ENCODE measurements at regions not wholly inside any gene's neighbourhood (a gene's known extent, or its start where the extent isn't known, plus 50 kb on each side); places are given as distances from the start of the nearest gene placed in this dataset.
"Not testable (repeated sequence)": the region's sequence is repeated elsewhere in the genome, so short reads cannot be mapped to it uniquely, and the experiment has no call there.

DNA sequence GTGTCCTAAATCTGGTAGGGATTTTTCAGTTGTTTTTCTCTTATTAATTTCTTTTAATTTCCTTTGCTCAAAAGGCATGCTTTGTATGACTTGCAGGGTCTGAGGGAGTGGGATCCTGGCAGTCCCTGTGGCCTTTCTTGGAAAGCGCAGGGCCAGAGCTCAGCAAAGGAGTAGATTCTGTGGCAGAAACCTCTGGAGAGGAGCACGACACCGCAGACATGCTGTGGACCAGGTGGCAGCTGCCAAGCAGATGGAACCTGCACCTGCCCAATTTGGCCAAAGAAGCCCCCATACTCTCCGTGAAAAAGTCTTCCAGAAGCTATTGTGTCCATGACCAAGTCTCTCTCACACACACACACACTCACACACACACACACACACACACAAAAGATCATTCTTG, 78.9 kb upstream of the FGF3 start:
- DNase-seq (ENCODE audit: low read depth in 2 of 2): no peak
- Histone ChIP-seq H4K20me1 (ENCODE audit: control insufficient read depth, extremely low read depth, insufficient read depth, low read length) (no peaks in the 10 kb centered on the region), H3K4me1 (ENCODE audit: control insufficient read depth, extremely low read depth, insufficient read depth, low read length) (no peaks in the 10 kb centered on the region), H3K9me3 (ENCODE audit: control insufficient read depth, insufficient read depth, low read depth, low read length) (no peaks in the 10 kb centered on the region), H3K4me3 (replicated peaks in 1 of 4; ENCODE audit: control extremely low read depth in 1 of 4, insufficient read depth in 1 of 4, low read depth in 3 of 4, low read length in 4 of 4) (no peak overlapping the region), H3K36me3 (ENCODE audit: control insufficient read depth, insufficient read depth, low read length) (no peaks in the 10 kb centered on the region), H3K27ac (ENCODE audit: insufficient read depth, low read length) (no peak overlapping the region), H2AFZ (ENCODE audit: low read length) (no peak overlapping the region), H3K79me2 (ENCODE audit: control insufficient read depth, insufficient read depth, low read length) (no peaks in the 10 kb centered on the region), H3K27me3 (ENCODE audit: control insufficient read depth, insufficient read depth, low read length) (peaks cover under 1% of the 10 kb centered on the region), H3K4me2 (ENCODE audit: extremely low read depth, insufficient read depth, low read length) (no peak overlapping the region), H3K9ac (ENCODE audit: insufficient read depth, low read length) (no peak overlapping the region)
- TF ChIP-seq EZH2 (IDR thresholded peaks at IDR 0.05; ENCODE audit: low read length, missing control alignments): no peak
- TF ChIP-seq, protein P1, sequence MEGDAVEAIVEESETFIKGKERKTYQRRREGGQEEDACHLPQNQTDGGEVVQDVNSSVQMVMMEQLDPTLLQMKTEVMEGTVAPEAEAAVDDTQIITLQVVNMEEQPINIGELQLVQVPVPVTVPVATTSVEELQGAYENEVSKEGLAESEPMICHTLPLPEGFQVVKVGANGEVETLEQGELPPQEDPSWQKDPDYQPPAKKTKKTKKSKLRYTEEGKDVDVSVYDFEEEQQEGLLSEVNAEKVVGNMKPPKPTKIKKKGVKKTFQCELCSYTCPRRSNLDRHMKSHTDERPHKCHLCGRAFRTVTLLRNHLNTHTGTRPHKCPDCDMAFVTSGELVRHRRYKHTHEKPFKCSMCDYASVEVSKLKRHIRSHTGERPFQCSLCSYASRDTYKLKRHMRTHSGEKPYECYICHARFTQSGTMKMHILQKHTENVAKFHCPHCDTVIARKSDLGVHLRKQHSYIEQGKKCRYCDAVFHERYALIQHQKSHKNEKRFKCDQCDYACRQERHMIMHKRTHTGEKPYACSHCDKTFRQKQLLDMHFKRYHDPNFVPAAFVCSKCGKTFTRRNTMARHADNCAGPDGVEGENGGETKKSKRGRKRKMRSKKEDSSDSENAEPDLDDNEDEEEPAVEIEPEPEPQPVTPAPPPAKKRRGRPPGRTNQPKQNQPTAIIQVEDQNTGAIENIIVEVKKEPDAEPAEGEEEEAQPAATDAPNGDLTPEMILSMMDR (conservative IDR thresholded peaks at IDR 0.05 in 1 of 2, IDR thresholded peaks at IDR 0.05 in 1 of 2; ENCODE audit: low read depth in 1 of 2, low read length in 2 of 2): no peak

DNA sequence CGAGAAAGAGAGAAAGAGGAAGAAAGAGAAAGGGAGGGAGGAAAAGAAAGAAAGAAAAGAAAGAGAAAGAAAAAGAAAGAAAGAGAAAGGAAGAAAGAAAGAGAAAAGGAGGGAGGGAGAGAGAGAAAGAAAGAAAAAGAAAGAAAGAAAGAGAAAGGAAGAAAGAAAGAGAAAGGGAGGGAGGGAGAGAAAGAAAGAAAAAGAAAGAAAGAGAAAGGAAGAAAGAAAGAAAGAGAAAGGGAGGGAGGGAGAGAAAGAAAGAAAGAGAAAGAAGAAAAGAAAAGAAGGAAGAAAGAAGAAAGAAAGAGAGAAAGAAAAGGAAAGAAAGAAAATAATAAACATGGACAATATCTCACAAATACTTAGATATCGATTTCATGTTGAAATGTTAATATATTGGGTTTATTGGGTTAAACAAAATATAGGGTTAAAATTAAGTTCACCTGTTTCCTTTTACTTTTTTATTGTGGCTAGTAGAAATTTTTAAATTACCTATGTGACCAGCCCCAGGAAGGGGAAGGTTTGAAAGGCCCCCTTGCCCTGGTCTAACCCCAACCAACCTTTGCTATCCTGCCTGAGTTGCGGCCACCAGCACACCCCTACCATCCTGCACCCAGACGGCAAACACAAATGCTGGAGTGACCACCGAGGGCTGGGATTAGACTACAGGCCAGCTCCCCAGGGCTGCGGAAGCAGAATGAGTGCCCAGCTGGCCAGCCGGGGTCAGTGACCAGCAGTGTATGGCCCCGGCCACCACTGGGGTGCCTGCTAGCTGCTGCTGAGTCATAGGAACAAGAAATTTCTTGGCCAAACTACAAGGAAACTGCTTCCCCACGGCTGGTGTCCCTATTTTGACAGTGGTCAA, 81.0 kb upstream of the FGF3 start:
- Histone ChIP-seq H3K36me3 (ENCODE audit: control insufficient read depth, insufficient read depth, low read length) (no peaks in the 10 kb centered on the region), H3K27me3 (ENCODE audit: control insufficient read depth, insufficient read depth, low read length) (no peaks in the 10 kb centered on the region), H3K4me2 (ENCODE audit: extremely low read depth, insufficient read depth, low read length) (no peak overlapping the region), H3K4me1 (ENCODE audit: control insufficient read depth, extremely low read depth, insufficient read depth, low read length) (no peaks in the 10 kb centered on the region), H2AFZ (ENCODE audit: low read length) (no peak overlapping the region), H3K4me3 (replicated peaks in 1 of 4; ENCODE audit: control extremely low read depth in 1 of 4, insufficient read depth in 1 of 4, low read depth in 3 of 4, low read length in 4 of 4) (no peak overlapping the region), H3K9ac (ENCODE audit: insufficient read depth, low read length) (no peak overlapping the region), H3K79me2 (ENCODE audit: control insufficient read depth, insufficient read depth, low read length) (no peaks in the 10 kb centered on the region), H3K9me3 (ENCODE audit: control insufficient read depth, insufficient read depth, low read depth, low read length) (no peaks in the 10 kb centered on the region), H3K27ac (ENCODE audit: insufficient read depth, low read length) (no peak overlapping the region), H4K20me1 (ENCODE audit: control insufficient read depth, extremely low read depth, insufficient read depth, low read length) (no peaks in the 10 kb centered on the region)
- DNase-seq (ENCODE audit: low read depth in 2 of 2): peak in 1 of 2 donors; percentile 28
- TF ChIP-seq EZH2 (IDR thresholded peaks at IDR 0.05; ENCODE audit: low read length, missing control alignments): no peak
- TF ChIP-seq, protein P1 (conservative IDR thresholded peaks at IDR 0.05 in 1 of 2, IDR thresholded peaks at IDR 0.05 in 1 of 2; ENCODE audit: low read depth in 1 of 2, low read length in 2 of 2): no peak

DNA sequence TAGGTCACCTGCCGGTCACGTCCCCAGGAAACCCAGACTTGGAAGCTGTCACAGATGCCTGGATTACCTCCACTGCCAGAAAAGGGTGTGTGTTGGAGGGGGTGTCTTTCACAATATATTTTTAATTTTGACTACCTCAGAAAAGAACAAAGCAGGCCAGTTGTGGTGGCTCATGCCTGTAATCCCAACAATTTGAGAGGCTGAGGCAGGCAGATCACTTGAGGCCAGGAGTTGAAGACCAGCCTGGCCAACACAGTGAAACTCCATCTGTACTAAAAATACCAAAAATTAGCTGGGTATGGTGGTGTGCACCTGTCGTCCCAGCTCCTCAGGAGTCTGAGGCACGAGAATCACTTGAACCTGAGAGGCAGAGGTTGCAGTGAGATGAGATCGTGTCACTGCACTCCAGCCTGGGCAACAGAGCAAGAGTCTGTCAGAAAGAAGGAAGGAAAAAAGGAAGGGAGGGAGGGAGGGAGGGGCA, 81.6 kb upstream of the FGF3 start:
- H4K20me1 ChIP-seq (ENCODE audit: control insufficient read depth, extremely low read depth, insufficient read depth, low read length); H3K27me3 ChIP-seq (ENCODE audit: control insufficient read depth, insufficient read depth, low read length); H3K27ac ChIP-seq (ENCODE audit: insufficient read depth, low read length); H3K9ac ChIP-seq (ENCODE audit: insufficient read depth, low read length); H2AFZ ChIP-seq (ENCODE audit: low read length); H3K4me3 ChIP-seq (replicated peaks in 1 of 4; ENCODE audit: control extremely low read depth in 1 of 4, insufficient read depth in 1 of 4, low read depth in 3 of 4, low read length in 4 of 4); H3K4me2 ChIP-seq (ENCODE audit: extremely low read depth, insufficient read depth, low read length); DNase-seq (ENCODE audit: low read depth in 2 of 2); H3K4me1 ChIP-seq (ENCODE audit: control insufficient read depth, extremely low read depth, insufficient read depth, low read length); H3K9me3 ChIP-seq (ENCODE audit: control insufficient read depth, insufficient read depth, low read depth, low read length); H3K79me2 ChIP-seq (ENCODE audit: control insufficient read depth, insufficient read depth, low read length); H3K36me3 ChIP-seq (ENCODE audit: control insufficient read depth, insufficient read depth, low read length): not testable (repeated sequence)

Data from fibroblast of lung (primary cell).